NT2/D1 (cell line): ENCODE measurements at regions not wholly inside any gene's neighbourhood (a gene's known extent, or its start where the extent isn't known, plus 50 kb on each side); places are given as distances from the start of the nearest gene placed in this dataset.

Experiments used
- DNase-seq: peaks from one replicate; pipeline ENCODE4 v3.0.0-alpha.2; 2011; ENCODE audit warnings: low read depth, low spot score
- H3K27me3 ChIP-seq: 2 replicates; pipeline ENCODE4 v1.6.0; 2011; ENCODE audit warnings: mild to moderate bottlenecking; ENCODE audit not compliant: insufficient read length, insufficient read depth
- H3K36me3 ChIP-seq: 2 replicates; pipeline ENCODE4 v1.6.1; 2011; ENCODE audit warnings: mild to moderate bottlenecking, low read length, mixed read lengths; ENCODE audit not compliant: insufficient read depth, insufficient read length
- H3K4me1 ChIP-seq: 2 replicates; pipeline ENCODE4 v1.5.1; 2011; ENCODE audit not compliant: insufficient read depth, insufficient read length
- H3K4me3 ChIP-seq: 2 replicates; pipeline ENCODE4 v1.5.1; 2011; ENCODE audit warnings: low read depth; ENCODE audit not compliant: insufficient read length
- H3K9ac ChIP-seq: 2 replicates; pipeline ENCODE4 v1.6.0; 2011; ENCODE audit warnings: low read depth; ENCODE audit not compliant: insufficient read length
- H3K9me3 ChIP-seq: 2 replicates; pipeline ENCODE4 v1.5.1; 2011; ENCODE audit warnings: mild to moderate bottlenecking, low read length; ENCODE audit not compliant: insufficient read depth
- SUZ12 ChIP-seq: IDR thresholded peaks from 2 replicates; pipeline ENCODE4 v1.6.1; 2011; ENCODE audit not compliant: insufficient read length, insufficient read depth; ENCODE audit errors: extremely low read depth
- YY1 ChIP-seq: IDR thresholded peaks from 2 replicates; pipeline ENCODE4 v1.6.1; 2011; ENCODE audit not compliant: insufficient read length, insufficient read depth
- ZNF274 ChIP-seq: IDR thresholded peaks from 2 replicates; pipeline ENCODE4 v1.6.1; 2011; ENCODE audit warnings: mild to moderate bottlenecking, low read depth, low read length

- no peak for DNase-seq
- Histone ChIP-seq H3K36me3 (no peaks in the 10 kb centered on the region), H3K9me3 (no peaks in the 10 kb centered on the region), H3K4me3 (no peak overlapping the region), H3K27me3 (no peaks in the 10 kb centered on the region), H3K9ac (no peak overlapping the region), H3K4me1 (no peaks in the 10 kb centered on the region)
- TF ChIP-seq YY1 (no peak), SUZ12 (no peak), ZNF274 (no peak)
Observed at GRCh38 chr9:19623941-19624340, 164.9 kb downstream of the SLC24A2 start.

GRCh38 chr9:19620326-19620725 lies 168.5 kb downstream of the SLC24A2 start:
- Histone ChIP-seq H3K36me3 (no peaks in the 10 kb centered on the region), H3K9ac (no peak overlapping the region), H3K4me1 (no peaks in the 10 kb centered on the region), H3K27me3 (no peaks in the 10 kb centered on the region), H3K4me3 (no peak overlapping the region), H3K9me3 (no peaks in the 10 kb centered on the region)
- TF ChIP-seq ZNF274 (no peak), YY1 (no peak), SUZ12 (no peak)
- no peak for DNase-seq

GRCh38 chr9:19619221-19619620 lies 169.6 kb downstream of the SLC24A2 start:
- no peaks in the 10 kb centered on the region for H3K9me3 ChIP-seq
- H3K36me3 ChIP-seq = no peaks in the 10 kb centered on the region
- TF ChIP-seq YY1 = no peak
- TF ChIP-seq ZNF274 = no peak
- TF ChIP-seq SUZ12 = no peak
- no peak for DNase-seq
- H3K9ac ChIP-seq = no peak overlapping the region
- no peak overlapping the region for H3K4me3 ChIP-seq
- H3K27me3 ChIP-seq = no peaks in the 10 kb centered on the region
- no peaks in the 10 kb centered on the region for H3K4me1 ChIP-seq

- Histone ChIP-seq H3K27me3 (no peaks in the 10 kb centered on the region), H3K4me1 (no peaks in the 10 kb centered on the region), H3K9me3 (no peaks in the 10 kb centered on the region), H3K9ac (no peak overlapping the region), H3K36me3 (no peaks in the 10 kb centered on the region), H3K4me3 (no peak overlapping the region)
- DNase-seq = no peak
- no peak for TF ChIP-seq SUZ12
- TF ChIP-seq YY1 = no peak
- TF ChIP-seq ZNF274 = no peak
Observed at GRCh38 chr9:19618816-19619215, 170.0 kb downstream of the SLC24A2 start.

- no peak overlapping the region for H3K9ac ChIP-seq
- H3K36me3 ChIP-seq = no peaks in the 10 kb centered on the region
- H3K27me3 ChIP-seq = no peaks in the 10 kb centered on the region
- no peaks in the 10 kb centered on the region for H3K4me1 ChIP-seq
- TF ChIP-seq YY1 (no peak), SUZ12 (no peak), ZNF274 (no peak)
- no peak overlapping the region for H3K4me3 ChIP-seq
- DNase-seq = no peak
- no peaks in the 10 kb centered on the region for H3K9me3 ChIP-seq
Observed at GRCh38 chr9:19615036-19615624, 173.7 kb downstream of the SLC24A2 start.

GRCh38 chr9:19614294-19614693 lies 174.5 kb downstream of the SLC24A2 start:
- no peak overlapping the region for H3K9ac ChIP-seq
- no peaks in the 10 kb centered on the region for H3K36me3 ChIP-seq
- DNase-seq = no peak
- H3K4me3 ChIP-seq = no peak overlapping the region
- H3K4me1 ChIP-seq = no peaks in the 10 kb centered on the region
- no peaks in the 10 kb centered on the region for H3K9me3 ChIP-seq
- H3K27me3 ChIP-seq = no peaks in the 10 kb centered on the region
- TF ChIP-seq ZNF274 (no peak), SUZ12 (no peak), YY1 (no peak)

GRCh38 chr9:19600538-19600937 lies 188.3 kb downstream of the SLC24A2 start:
- Histone ChIP-seq H3K4me1 (no peaks in the 10 kb centered on the region), H3K4me3 (no peak overlapping the region), H3K9me3 (0 out of 2 replicates have a peak, but pooled peaks cover 4% of the 10 kb centered on the region), H3K36me3 (no peaks in the 10 kb centered on the region), H3K9ac (no peak overlapping the region), H3K27me3 (no peaks in the 10 kb centered on the region)
- no peak for TF ChIP-seq SUZ12
- TF ChIP-seq YY1 = no peak
- no peak for TF ChIP-seq ZNF274
- no peak for DNase-seq

GRCh38 chr9:19598722-19599121 lies 189.9 kb downstream of the ACER2 start:
- no peak overlapping the region for H3K9ac ChIP-seq
- no peak for TF ChIP-seq YY1
- no peak for TF ChIP-seq ZNF274
- TF ChIP-seq SUZ12 = no peak
- H3K4me3 ChIP-seq = no peak overlapping the region
- H3K36me3 ChIP-seq = no peaks in the 10 kb centered on the region
- DNase-seq = no peak
- no peaks in the 10 kb centered on the region for H3K27me3 ChIP-seq
- 0 out of 2 replicates have a peak, but pooled peaks cover 4% of the 10 kb centered on the region for H3K9me3 ChIP-seq
- H3K4me1 ChIP-seq = no peaks in the 10 kb centered on the region
